ENCODE measurements at regions not wholly inside any gene's neighbourhood (a gene's known extent, or its start where the extent isn't known, plus 50 kb on each side); places are given as distances from the start of the nearest gene placed in this dataset.

DNA sequence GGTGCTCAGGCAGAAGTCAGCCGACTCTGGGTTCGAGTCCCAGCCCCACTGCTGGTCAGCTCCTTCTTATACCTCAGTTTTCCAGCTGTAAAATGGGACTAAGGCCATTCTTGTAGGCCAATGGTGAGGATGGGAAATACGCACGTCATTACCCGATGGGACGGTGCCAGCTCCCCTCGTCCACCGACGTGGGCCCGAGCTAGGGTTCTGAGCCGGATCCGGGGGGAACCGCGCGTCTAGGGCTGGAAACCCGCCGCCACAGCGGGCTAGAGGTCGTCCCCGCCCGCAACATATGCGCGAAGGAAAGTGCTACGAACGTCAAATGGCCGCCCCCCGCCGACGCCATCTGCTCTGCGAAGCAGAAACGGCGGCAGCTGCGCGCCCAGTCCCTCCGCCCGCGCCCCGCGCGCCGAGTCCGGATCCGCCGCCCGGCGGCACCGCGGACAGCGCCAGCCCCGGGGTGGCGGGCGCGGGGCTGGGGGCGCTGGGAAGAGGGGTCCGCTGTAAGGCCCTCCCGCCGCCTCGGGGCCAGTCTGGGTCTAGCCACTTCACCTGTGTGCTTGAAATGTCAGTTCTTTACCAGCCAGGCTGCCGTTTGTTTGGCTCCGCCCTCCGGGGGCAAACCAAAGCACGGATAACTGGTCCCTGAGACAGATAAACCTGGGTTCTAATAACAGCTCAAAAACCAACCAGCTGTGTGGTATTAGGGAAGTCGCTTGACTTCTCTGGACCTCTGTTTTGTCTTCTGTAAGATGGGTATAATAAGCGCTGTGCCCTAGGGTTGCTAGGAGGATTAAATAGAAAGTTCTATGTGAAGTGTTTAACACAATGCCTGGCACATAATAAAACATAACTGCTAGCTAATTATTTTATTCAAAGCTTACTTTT, 103.5 kb upstream of the RCN1 start:
- H3K27me3 ChIP-seq (ENCODE audit: insufficient read depth, low read length, poor library complexity, severe bottlenecking) = no peaks in the 10 kb centered on the region
- no peak overlapping the region for H2AFZ ChIP-seq (ENCODE audit: low read length)
- no peak for TF ChIP-seq EZH2phosphoT487 (IDR thresholded peaks at IDR 0.05; ENCODE audit: borderline replicate concordance)
- TF ChIP-seq, protein P1, sequence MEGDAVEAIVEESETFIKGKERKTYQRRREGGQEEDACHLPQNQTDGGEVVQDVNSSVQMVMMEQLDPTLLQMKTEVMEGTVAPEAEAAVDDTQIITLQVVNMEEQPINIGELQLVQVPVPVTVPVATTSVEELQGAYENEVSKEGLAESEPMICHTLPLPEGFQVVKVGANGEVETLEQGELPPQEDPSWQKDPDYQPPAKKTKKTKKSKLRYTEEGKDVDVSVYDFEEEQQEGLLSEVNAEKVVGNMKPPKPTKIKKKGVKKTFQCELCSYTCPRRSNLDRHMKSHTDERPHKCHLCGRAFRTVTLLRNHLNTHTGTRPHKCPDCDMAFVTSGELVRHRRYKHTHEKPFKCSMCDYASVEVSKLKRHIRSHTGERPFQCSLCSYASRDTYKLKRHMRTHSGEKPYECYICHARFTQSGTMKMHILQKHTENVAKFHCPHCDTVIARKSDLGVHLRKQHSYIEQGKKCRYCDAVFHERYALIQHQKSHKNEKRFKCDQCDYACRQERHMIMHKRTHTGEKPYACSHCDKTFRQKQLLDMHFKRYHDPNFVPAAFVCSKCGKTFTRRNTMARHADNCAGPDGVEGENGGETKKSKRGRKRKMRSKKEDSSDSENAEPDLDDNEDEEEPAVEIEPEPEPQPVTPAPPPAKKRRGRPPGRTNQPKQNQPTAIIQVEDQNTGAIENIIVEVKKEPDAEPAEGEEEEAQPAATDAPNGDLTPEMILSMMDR (conservative IDR thresholded peaks at IDR 0.05; ENCODE audit: low read length) = no peak
- no peaks in the 10 kb centered on the region for H4K20me1 ChIP-seq (ENCODE audit: insufficient read depth, low read length, poor library complexity, severe bottlenecking)
- H3K9ac ChIP-seq (ENCODE audit: low read depth, low read length, poor library complexity, severe bottlenecking) = no peak overlapping the region
- no peak overlapping the region for H3K4me3 ChIP-seq (ENCODE audit: low read length, poor library complexity, severe bottlenecking)
- H3K79me2 ChIP-seq (ENCODE audit: insufficient read depth, low read length) = no peaks in the 10 kb centered on the region
- H3K4me2 ChIP-seq (ENCODE audit: low read depth, low read length, poor library complexity, severe bottlenecking) = no peak overlapping the region
- H3K9me2 ChIP-seq (replicated peaks; ENCODE audit: low read depth, low read length) = no peaks in the 10 kb centered on the region
- H3K36me3 ChIP-seq (ENCODE audit: insufficient read depth, low read length) = no peaks in the 10 kb centered on the region
- no peaks in the 10 kb centered on the region for H3K9me3 ChIP-seq (ENCODE audit: insufficient read depth, low read depth, low read length)
- no peaks in the 10 kb centered on the region for H3F3A ChIP-seq (ENCODE audit: low read depth)
- H3K4me1 ChIP-seq (ENCODE audit: insufficient read depth, low read length, poor library complexity, severe bottlenecking) = no peaks in the 10 kb centered on the region

GRCh38 chr11:31986201-31986889, 104.5 kb upstream of the RCN1 start:
- H3K9me3 ChIP-seq (ENCODE audit: insufficient read depth, low read depth, low read length) = no peaks in the 10 kb centered on the region
- H3K79me2 ChIP-seq (ENCODE audit: insufficient read depth, low read length) = no peaks in the 10 kb centered on the region
- H3K4me3 ChIP-seq (ENCODE audit: low read length, poor library complexity, severe bottlenecking) = no peak overlapping the region
- no peak for TF ChIP-seq EZH2phosphoT487 (IDR thresholded peaks at IDR 0.05; ENCODE audit: borderline replicate concordance)
- TF ChIP-seq, protein P1 (conservative IDR thresholded peaks at IDR 0.05; ENCODE audit: low read length) = no peak
- no peaks in the 10 kb centered on the region for H4K20me1 ChIP-seq (ENCODE audit: insufficient read depth, low read length, poor library complexity, severe bottlenecking)
- H3K36me3 ChIP-seq (ENCODE audit: insufficient read depth, low read length) = no peaks in the 10 kb centered on the region
- H2AFZ ChIP-seq (ENCODE audit: low read length) = no peak overlapping the region
- no peak overlapping the region for H3K4me2 ChIP-seq (ENCODE audit: low read depth, low read length, poor library complexity, severe bottlenecking)
- H3K27me3 ChIP-seq (ENCODE audit: insufficient read depth, low read length, poor library complexity, severe bottlenecking) = no peaks in the 10 kb centered on the region
- H3K9me2 ChIP-seq (replicated peaks; ENCODE audit: low read depth, low read length) = no peaks in the 10 kb centered on the region
- no peaks in the 10 kb centered on the region for H3F3A ChIP-seq (ENCODE audit: low read depth)
- H3K9ac ChIP-seq (ENCODE audit: low read depth, low read length, poor library complexity, severe bottlenecking) = no peak overlapping the region
- no peaks in the 10 kb centered on the region for H3K4me1 ChIP-seq (ENCODE audit: insufficient read depth, low read length, poor library complexity, severe bottlenecking)

DNA sequence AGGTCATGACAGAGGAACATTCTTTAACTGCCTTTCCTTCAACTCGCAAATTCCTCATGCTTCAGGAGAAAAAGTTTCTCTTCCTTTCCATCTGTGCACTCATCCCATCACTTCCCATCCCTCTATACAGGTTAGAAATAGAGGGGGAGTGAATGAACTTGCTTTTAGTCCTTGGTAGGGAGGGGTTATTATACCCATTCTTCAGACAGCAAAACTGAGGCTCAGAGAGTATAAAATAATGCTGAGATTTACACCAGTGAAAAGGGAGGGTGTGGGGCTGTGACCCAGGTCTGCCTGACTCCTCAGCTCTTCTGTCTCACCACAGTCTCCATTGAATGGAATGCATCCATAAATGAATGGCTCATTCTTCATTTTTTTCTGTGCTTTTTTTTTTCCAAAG, 109.4 kb upstream of the RCN1 start:
- Histone ChIP-seq H3K79me2 (ENCODE audit: insufficient read depth, low read length) (no peaks in the 10 kb centered on the region), H3K27me3 (ENCODE audit: insufficient read depth, low read length, poor library complexity, severe bottlenecking) (no peaks in the 10 kb centered on the region), H3F3A (ENCODE audit: low read depth) (no peaks in the 10 kb centered on the region), H3K4me3 (ENCODE audit: low read length, poor library complexity, severe bottlenecking) (no peak overlapping the region), H2AFZ (ENCODE audit: low read length) (no peak overlapping the region), H3K9ac (ENCODE audit: low read depth, low read length, poor library complexity, severe bottlenecking) (no peak overlapping the region), H3K4me1 (ENCODE audit: insufficient read depth, low read length, poor library complexity, severe bottlenecking) (no peaks in the 10 kb centered on the region), H4K20me1 (ENCODE audit: insufficient read depth, low read length, poor library complexity, severe bottlenecking) (no peaks in the 10 kb centered on the region), H3K4me2 (ENCODE audit: low read depth, low read length, poor library complexity, severe bottlenecking) (no peak overlapping the region), H3K36me3 (ENCODE audit: insufficient read depth, low read length) (no peaks in the 10 kb centered on the region), H3K9me3 (ENCODE audit: insufficient read depth, low read depth, low read length) (no peaks in the 10 kb centered on the region), H3K9me2 (replicated peaks; ENCODE audit: low read depth, low read length) (no peaks in the 10 kb centered on the region)
- TF ChIP-seq, protein P1 (conservative IDR thresholded peaks at IDR 0.05; ENCODE audit: low read length) = no peak
- TF ChIP-seq EZH2phosphoT487 (IDR thresholded peaks at IDR 0.05; ENCODE audit: borderline replicate concordance) = no peak

Data from Loucy (cell line).